GM03348 (cell line): ENCODE measurements at regions not wholly inside any gene's neighbourhood (a gene's known extent, or its start where the extent isn't known, plus 50 kb on each side); places are given as distances from the start of the nearest gene placed in this dataset.
"Not testable (repeated sequence)": the region's sequence is repeated elsewhere in the genome, so short reads cannot be mapped to it uniquely, and the experiment has no call there.

Experiments used
- DNase-seq: peaks from one replicate; pipeline ENCODE4 v3.0.0; 2012; ENCODE audit warnings: low spot score

DNA sequence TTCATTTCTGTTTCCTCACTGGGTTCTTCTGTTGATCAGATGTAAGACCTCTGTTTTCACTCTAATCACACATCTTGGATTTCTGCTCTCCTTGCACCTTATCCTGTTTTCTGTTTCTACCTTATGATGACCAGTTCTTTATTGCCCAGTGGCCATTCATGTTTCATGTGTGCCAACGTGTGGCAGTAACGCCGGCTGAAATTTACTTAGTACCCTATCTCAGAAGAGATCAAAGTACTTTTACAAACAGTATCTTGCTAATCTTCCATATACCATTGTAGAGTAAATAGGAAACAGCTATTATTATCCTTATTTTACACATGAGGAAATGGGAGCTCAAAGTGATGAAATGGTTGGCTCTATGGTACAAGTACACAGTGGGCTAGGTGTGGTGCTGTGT, 74.0 kb downstream of the GATA3 start:
- DNase-seq, result no peak

DNA sequence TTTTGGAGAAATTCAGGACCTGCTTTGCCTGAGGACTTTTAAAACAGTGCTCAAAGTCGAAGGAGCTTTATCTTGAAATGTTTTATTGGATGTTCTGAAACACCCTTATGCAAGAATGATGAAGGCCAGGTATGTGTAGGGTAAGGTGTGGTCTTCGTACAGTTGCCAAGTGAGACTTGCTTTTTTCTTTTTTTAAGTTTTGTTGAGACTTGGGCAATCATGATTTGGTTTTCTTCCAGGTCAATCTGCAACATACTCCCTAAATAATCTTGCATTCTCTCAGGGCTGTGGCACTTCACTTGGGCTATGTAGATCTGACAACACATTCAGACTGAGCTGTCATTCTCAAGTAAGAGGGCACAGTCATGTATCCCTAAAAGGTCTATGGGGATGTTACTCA, 75.0 kb downstream of the GATA3 start:
- no peak for DNase-seq

DNA sequence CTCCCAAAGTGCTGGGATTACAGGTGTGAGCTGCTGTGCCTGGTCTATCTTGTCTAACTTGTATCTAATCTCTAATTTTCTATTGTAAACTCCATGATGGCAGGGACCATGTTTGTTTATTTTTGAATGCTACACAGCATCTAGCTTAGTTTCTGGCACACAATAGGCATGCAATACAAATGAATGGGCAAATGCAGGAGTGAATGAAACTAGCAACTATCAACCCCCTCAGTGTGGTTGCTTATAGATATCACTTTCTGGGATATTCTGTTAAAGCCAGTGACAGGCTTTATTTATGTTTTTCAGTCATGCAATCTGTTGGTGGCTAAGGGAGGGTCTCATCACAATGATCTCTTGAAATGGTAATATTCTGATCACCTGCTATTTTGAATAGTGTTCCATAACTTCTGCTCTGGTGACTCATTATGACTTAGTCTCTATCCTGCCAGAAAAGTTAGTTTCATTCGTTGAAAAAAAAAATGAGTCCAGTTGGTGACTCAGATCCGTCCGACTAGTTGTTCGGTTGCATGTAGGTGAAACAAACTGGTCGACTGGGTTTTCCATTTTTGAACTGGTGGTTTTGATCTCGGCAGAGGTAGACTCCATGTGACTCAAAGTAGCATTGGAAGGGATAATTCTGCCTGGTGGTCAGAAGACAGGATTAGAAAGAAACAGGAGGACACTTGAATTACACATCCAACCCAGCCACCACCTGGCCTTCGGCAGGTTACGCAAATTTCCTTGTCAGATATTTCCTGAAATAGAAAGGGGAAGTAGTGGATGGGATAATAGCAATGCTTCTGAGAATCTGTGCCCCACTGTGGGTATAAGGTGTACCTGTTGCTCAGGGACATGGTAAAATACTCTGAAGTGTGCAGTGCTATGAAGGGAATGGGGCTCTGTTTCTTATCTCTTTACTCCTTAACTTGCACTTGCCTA, 76.8 kb downstream of the GATA3 start:
- DNase-seq, result no peak

DNA sequence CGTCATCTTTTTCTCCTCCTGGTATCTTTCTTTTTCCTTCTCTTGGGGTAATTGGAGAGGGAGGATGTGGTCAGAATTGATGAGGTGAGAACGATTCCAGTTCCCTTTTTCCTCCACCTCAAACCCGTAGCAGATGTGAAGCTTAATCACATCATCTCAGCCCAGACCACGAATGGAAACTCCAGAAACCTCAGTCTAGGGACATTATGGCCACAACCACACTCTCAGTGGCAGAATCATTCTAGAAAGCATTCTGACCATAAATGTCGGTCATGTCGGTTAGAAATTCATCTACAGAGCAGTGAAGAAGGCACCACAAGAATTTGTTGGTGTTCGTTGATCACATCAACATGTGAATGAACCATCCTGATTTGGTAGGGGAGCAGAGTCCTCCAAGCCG, 78.7 kb downstream of the GATA3 start:
- no peak for DNase-seq

DNA sequence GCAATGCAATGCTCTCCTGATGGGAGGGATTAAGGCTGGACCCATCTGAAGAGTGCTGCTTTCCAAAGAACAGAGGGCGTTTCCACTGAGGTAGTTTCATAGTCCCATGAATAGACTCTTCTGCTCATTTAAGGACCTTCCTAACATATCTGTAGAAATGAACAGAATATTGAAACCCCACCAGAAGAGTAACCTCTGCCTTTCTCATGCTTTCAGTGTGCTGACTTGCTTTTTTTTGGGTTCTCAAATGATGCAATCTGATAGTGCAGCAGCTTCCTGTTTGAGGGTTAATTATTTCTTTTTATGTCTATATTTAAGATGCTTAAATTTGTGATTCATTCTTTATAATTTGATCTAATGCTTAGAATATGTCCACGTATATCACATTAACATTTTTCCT, 82.2 kb downstream of the GATA3 start:
- DNase-seq, result no peak

DNA sequence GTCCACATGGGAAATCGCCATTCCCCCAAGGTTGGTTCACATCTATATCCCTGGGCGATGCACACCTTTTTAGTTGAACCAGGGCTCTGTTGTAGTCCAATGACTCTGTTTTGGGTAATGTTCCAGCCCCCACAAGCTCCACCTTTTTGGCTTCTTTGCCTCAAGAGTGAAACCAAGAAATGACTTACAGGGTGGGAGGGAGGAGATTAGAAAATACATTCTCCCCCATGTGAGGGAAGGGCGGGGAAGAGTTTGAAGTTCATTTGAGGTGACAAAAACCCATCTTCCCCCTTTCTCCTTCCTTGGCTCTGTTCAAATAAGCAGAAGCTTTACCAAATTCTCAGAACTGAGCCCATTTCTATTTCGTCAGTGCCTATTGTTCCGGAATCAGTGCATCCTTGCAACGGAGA, 82.8 kb downstream of the GATA3 start:
- DNase-seq, result no peak

DNA sequence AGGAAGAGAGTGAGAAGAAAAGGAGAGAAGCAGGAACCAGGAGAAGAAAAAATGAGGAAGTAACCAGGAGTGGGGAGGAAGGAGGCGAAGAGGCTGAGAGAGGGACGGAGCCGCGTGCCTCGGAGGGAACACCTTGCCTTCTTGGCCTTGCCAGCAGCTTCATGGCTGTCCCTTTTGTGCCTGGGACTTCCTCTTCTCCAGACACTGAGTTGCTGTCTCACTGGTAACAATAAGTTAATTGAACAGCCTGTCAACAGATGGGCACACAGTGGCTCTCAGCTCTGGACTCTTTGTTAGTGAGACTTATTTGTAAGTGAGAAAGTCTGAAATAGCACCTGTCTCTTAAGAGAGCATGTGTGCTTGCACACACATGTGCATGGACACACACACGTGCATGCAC, 83.2 kb downstream of the GATA3 start:
- DNase-seq, result no peak

DNA sequence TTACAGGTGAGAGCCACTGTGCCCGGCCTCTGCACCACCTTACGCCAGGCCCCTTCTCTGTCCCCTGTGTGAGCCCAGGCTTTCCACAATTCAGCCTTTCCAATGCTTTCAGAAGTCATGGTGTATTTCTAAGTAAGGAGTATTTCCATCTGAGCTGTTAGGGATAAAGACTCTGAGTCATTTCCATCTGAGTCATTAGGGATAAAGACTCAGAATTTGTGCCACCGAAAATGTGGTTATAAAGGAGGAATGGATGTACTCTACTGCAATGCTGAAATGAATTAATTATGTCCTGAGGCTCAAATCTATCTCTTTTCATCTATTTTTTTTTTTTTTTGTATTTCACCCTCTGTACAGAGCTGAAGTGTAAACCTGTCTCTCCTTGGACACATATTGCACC, 84.0 kb downstream of the GATA3 start:
- no peak for DNase-seq

DNA sequence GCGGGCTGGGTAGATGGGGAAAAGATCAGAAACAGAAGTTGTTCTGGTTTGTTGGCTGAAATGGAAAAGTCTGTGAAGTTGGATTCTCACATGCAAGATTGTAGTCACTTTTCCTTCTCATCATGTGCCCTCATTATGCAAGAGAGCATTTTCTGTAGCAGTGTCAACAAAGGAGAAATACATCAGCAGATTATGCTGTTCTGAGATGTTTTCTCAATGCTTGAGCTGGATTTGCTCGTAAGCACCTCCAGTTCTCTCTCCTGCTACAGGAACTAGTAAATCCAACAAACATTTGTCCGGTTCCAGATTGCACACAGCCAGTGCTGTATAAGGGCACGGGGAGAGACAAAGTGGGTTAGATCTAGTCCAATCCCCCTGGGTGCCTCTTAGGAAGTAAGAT, 90.0 kb downstream of the GATA3 start:
- DNase-seq, result no peak

DNA sequence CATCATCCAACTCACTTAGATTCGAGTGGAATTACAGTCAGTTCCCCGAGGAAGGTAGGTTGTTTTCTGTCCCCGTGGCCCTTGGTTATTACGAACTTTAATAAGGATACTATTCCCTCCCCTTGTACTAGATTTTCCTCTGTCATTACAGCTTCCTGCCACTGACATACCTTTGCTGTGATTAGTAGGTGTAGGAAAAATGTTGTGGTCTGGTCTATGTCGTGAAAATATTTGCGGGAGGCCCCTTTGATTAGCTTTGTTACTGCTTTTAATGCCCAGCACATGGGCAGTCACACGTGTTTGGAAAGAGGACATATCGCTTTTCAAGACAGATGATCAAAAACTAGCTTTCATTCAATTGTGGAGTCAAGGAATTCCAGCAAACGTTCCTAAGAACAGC, 92.2 kb downstream of the GATA3 start:
- no peak for DNase-seq

DNA sequence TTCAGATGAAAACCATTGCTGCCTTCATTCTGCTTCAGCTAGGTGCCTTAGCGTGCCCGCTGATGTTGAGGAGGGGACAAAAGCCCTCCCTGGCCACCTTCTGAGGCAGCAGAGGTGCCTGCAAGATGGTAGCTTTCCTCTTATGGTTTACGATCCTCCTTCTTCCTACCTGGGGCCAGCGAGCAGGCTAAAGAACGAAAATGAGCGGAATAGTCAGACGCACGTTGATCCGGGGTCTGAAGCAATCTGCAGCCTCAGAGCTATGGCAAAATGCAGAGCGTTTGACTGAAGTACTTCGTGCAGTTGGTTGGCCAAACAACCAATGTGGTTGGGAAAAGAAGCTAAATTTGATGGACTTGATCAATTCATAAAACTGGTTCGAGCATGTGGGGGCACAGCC, 95.5 kb downstream of the GATA3 start:
- no peak for DNase-seq

DNA sequence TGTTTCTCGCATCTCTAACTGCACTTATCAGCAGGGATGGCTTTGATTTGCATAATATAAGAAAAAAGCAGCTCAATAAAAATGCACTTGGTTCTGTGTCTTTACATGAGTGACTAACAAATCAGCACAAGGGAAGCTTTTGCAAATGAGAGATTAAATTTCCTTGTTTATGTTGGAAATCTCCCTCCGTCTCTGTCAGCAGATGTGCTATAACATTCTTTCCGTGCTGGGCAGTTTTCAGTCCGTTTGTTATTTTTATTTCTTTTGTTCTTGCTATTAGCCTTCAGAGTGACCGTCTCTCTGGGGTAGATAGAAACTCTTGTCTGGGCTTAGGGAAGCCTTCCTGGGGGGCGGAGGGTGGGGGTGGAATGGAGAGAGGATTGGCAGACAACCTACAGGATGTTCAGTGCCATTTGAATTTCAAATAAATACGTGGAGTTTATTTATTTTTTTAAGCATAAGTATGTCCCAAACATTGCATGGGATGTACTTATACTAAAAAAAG, 96.0 kb downstream of the GATA3 start:
- DNase-seq, result no peak

DNA sequence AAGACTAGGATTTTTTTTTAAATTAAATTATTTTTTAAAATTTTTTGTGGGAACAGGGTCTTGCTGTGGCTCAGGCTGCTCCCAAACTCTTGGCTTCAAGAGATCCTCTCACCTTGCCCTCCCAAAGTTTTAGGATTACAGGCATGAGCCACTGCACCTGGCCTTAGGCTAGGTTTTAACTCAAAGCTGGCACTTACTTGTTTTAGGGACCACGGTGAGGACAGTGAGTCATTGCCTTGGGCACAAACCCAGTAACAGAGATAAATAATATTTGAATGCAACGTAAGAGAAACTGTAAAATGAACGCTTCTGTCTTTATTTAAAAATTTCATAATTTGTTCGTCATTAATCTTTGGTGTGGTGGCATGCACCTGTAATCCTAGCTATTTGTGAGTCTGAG, 96.6 kb downstream of the GATA3 start:
- DNase-seq, result no peak

DNA sequence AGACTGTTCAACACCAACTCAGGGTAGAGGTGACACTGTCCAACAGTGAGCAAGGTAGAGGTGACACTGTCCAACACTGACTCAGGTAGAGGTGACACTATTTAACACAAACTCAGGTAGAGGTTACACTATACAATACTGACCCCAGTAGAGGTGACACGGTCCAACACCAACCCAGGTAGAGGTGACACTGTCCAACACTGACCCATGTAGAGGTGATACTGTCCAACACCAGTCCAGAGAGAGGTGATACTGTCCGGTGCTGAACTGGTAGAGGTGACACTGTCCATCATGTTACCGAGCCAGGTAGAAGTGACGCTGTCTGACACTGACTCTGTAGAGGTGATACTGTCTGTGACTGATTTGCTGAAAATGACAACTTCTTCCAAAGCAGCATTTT, 102.4 kb downstream of the GATA3 start:
- DNase-seq, result no peak

DNA sequence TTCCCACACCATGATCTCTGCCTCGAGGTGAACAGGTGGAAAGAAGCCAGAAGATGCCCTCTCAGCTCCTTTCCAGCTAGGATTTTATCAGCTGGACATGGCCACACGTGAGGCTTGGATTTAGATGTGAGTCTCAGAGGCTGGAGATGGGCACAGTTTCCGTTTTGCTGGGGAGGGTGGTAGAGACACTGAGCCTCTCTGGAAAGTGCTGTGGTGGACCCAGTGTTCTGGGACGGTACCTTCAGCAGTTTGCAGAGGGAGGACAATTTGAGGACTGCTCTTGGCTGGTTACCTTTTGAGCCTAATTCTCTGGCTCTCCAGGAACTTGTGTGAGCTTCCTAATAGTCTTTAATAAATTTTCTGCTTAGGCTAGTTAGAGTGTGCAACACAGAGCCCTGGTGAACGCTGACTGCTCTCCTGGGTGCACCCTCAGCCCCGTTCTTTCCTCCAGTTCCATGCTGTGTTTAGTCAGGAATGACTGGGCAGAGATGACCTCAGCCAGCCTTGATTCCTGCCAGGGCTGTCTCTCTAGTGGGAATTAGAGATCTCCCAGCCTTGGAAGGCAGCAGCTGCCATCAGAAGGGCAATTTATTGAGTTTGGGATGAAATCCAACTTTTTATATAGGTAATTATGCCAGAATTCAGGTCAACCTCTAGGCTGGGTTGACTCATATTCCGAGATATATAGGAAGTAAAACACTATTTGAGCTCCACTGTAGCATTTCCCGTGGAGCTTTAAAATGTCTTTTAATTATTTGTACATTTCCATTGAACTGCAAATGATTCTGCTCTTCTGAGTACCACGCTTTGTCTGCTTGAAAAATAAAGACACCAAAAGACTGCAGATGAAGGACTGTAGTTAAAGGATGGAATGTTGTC, 103.9 kb downstream of the GATA3 start:
- DNase-seq, result no peak

DNA sequence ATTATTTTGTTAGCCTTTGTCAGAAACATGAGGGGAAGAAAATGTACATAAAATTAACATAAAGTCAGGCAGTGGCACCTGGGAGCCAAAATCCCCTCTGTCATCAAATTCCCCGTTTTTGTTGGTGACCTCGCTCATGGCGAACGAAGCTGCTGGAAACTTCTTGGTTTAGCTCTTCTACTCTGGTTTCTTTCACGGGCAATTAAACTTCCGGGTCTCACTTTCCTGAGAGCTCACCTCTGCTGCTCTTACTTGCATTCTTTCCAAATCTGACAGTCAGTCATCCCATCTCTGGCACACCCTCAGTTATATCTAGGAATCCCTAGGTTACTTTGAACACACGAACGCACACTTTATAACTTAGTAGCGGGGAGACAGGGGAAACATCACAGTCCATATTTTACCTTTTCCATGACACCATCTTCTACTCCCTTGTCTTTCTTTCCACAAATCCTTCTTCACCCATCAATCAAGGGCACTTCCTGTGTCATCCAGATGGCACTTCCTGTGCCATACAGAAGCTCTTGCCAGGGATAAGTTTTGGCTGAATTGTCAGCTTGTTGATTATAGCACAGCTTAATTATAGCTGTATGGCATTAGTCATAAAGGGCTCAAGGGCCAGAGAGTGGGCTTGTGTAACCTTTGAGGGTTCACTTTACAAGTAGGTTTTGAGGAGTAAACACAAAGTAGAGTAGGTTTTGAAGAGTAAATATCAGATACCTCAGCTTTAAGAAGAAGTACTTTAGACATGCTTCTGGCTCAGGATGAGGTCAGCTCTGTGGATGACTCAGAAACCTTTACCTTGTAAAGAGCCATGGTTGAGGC, 105.1 kb downstream of the GATA3 start:
- no peak for DNase-seq

DNA sequence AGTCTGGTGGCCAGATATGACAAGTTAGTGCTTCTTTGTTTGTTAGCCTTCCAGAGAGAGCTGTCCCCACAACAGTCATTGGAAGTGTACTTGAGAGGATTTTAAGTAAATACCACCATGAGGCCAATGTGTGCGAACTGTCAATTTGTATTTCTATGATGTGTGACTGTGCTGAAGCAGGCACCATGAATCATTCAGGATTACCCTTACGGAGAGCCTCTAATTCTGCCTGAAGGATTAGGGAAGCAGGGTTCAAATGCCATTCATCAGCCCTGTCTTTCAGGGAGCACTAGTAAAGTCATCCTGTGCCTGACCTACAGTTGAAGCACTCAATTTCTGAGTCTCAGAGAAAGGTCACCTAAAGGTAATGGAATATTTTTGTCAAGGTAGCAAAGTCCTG, 109.3 kb downstream of the GATA3 start:
- DNase-seq, result no peak

DNA sequence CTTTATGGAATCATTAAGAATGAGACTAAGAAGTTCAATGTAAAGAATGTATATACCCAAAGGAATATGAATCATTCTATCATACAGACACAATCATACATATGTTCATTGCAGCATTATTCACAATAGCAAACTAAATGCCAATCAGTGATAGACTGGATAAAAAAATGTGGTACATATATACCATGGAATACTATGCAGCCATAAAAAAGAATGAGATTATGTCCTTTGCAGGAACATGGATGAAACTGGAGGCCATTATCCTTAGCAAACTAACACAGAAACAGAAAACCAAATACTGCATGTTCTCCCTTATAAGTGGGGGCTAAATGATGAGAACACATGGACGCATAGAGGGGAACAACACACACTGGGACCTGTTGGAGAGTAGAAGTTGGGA, 110.2 kb downstream of the GATA3 start:
- not testable (repeated sequence) for DNase-seq

DNA sequence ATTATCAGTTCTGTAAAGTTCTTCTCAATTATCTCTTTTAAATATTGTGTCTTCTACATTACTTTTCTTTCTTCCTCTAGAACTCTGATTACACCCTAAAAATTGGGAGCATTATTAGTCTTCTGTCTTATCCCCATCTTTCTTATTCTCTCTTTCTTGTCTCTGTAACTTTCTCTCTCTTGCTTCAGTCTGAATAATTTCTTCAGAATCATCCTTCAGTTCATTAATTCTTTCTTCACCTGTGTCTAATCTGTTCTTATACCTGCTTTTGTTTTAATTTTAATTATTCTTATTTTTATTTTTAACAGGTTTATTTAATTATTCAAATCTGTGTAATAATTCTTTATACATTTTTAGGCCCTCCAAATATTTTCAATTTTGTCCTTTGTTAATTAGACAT, 114.3 kb downstream of the GATA3 start:
- no peak for DNase-seq

DNA sequence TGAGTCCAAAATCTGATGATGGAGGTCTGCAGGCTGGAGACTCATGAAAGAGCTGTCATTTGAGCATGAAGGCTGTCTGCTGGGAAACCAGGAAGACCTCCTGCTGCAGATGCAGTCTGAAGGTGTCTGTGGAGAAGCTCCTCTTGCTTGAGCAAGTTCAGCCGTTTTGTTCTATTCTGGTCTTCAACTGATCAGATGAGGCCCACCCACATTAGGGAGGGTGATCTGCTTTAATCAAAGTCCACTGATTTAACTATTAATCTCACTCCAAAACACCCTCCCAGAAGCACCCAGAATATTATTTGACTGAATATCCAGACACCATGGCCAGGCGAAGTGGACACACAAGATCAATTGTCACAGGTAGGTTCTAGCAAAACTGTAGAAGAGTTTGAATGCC, 116.5 kb downstream of the GATA3 start:
- no peak for DNase-seq

DNA sequence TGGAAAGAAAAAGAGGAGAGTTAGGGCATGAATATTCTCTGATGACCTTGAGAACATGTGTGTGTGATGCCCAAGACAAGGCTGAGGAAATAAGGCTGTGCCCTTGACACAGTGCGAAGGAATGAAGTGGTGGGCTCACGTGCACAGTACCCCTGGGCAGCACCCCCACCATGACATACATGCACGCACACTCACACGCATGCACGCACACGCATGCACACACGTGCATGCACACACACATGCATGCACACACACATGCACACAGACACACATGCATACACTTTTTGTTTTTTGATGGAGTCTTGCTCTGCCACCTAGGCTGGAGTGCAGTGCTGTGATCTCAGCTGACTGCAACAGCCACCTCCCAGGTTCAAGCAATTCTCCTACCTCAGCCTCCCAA, 118.1 kb downstream of the GATA3 start:
- no peak for DNase-seq

DNA sequence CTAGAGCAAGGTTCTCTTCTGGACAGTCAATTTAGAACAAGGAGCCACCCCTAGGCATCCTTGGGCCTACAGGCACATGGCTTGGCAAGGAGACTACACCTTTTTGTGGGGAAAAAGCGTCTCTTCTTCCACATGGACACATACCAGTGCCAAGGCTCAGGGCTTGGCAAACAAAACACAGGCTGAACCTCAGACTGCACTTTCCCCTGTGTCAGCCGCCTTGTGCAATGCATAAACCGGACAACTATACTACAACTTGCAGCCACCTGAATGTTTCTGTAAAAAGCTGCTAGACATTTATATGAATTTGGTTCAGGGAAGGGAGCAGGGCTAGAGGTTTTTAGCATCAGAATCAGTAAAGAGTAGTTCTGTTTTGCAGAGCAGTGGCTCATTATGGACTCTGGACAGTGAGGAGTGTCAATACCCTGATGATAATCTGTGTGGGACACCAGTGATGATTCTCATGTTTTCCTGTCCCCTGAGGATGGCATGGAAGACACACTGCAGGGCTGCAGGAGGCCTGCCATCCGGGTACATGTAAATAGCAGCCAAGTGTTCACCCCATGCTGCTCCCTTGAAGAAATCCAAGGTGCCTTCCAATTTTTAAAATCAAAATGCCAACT, 118.9 kb downstream of the GATA3 start:
- DNase-seq, result no peak
